Astrocyte (in vitro differentiated cells and primary cell): ENCODE measurements at regions not wholly inside any gene's neighbourhood (a gene's known extent, or its start where the extent isn't known, plus 50 kb on each side); places are given as distances from the start of the nearest gene placed in this dataset.

ENCODE experiments used
- DNase-seq: peaks from one replicate; pipeline ENCODE4 v3.0.0-alpha.2; 2010; ENCODE audit warnings: low read depth
- FAIRE-seq: peaks from 2 replicates; lab custom pipeline; 2011; peaks lifted over from hg19 to GRCh38; lab: Jason Lieb, UNC
- H2AFZ ChIP-seq: 2 replicates; pipeline ENCODE4 v1.6.0; 2012; ENCODE audit warnings: low read depth, low read length, inconsistent platforms
- H3K27ac ChIP-seq: 2 replicates; pipeline ENCODE4 v1.5.1; 2011; ENCODE audit warnings: low read depth, low read length, inconsistent platforms
- H3K27me3 ChIP-seq: 2 replicates; pipeline ENCODE4 v1.6.0; 2011; ENCODE audit warnings: low read length, inconsistent platforms; ENCODE audit not compliant: insufficient read depth
- H3K36me3 ChIP-seq: 2 replicates; pipeline ENCODE4 v1.5.1; 2011; ENCODE audit warnings: low read length, inconsistent platforms; ENCODE audit not compliant: insufficient read depth
- H3K4me1 ChIP-seq: 2 replicates; pipeline ENCODE4 v1.5.1; 2011; ENCODE audit warnings: low read length, inconsistent platforms; ENCODE audit not compliant: insufficient read depth
- H3K4me2 ChIP-seq: 2 replicates; pipeline ENCODE4 v1.6.0; 2012; ENCODE audit warnings: low read length, inconsistent platforms
- H3K4me3 ChIP-seq: 2 replicates; pipeline ENCODE4 v1.5.1; 2011; ENCODE audit warnings: low read depth, mild to moderate bottlenecking, low read length, inconsistent platforms; ENCODE audit not compliant: insufficient read depth
- H3K79me2 ChIP-seq: 2 replicates; pipeline ENCODE4 v1.6.0; 2012; ENCODE audit warnings: mild to moderate bottlenecking, low read length, inconsistent platforms; ENCODE audit not compliant: insufficient read depth
- H3K9ac ChIP-seq: 2 replicates; pipeline ENCODE4 v1.6.0; 2012; ENCODE audit warnings: mild to moderate bottlenecking, low read length, inconsistent platforms
- H3K9me3 ChIP-seq: 2 replicates; pipeline ENCODE4 v1.5.1; 2012; ENCODE audit warnings: low read depth, mild to moderate bottlenecking, low read length, inconsistent platforms; ENCODE audit not compliant: insufficient read depth
- H4K20me1 ChIP-seq: 2 replicates; pipeline ENCODE4 v1.6.0; 2012; ENCODE audit warnings: low read length, inconsistent platforms; ENCODE audit not compliant: insufficient read depth
- H3K27ac Mint-ChIP-seq: one replicate; pipeline ENCODE4 v1.8.0; 2021; ENCODE audit warnings: mild to moderate bottlenecking, mixed read lengths; ENCODE audit not compliant: unreplicated experiment
- H3K27me3 Mint-ChIP-seq: one replicate; pipeline ENCODE4 v1.8.0; 2021; ENCODE audit warnings: low read depth, mixed read lengths; ENCODE audit not compliant: unreplicated experiment
- H3K36me3 Mint-ChIP-seq: one replicate; pipeline ENCODE4 v1.8.0; 2021; ENCODE audit warnings: low read depth, mixed read lengths; ENCODE audit not compliant: unreplicated experiment
- H3K4me1 Mint-ChIP-seq: one replicate; pipeline ENCODE4 v1.8.0; 2021; ENCODE audit warnings: low read depth, mixed read lengths; ENCODE audit not compliant: unreplicated experiment
- H3K4me3 Mint-ChIP-seq: one replicate; pipeline ENCODE4 v1.8.0; 2021; ENCODE audit warnings: mild to moderate bottlenecking, moderate library complexity, mixed read lengths; ENCODE audit not compliant: unreplicated experiment
- H3K9me3 Mint-ChIP-seq: one replicate; pipeline ENCODE4 v1.8.0; 2021; ENCODE audit warnings: mild to moderate bottlenecking, mixed read lengths; ENCODE audit not compliant: unreplicated experiment
- CTCF ChIP-seq: IDR thresholded peaks from 2 replicates; pipeline ENCODE4 v1.5.1; 2011; ENCODE audit warnings: low read depth, mild to moderate bottlenecking, inconsistent platforms, low read length, moderate library complexity; ENCODE audit not compliant: insufficient read depth
- EZH2 ChIP-seq: IDR thresholded peaks from 2 replicates; pipeline ENCODE4 v1.6.1; 2012; ENCODE audit warnings: mild to moderate bottlenecking, low read length, inconsistent platforms; ENCODE audit not compliant: insufficient read depth

DNA sequence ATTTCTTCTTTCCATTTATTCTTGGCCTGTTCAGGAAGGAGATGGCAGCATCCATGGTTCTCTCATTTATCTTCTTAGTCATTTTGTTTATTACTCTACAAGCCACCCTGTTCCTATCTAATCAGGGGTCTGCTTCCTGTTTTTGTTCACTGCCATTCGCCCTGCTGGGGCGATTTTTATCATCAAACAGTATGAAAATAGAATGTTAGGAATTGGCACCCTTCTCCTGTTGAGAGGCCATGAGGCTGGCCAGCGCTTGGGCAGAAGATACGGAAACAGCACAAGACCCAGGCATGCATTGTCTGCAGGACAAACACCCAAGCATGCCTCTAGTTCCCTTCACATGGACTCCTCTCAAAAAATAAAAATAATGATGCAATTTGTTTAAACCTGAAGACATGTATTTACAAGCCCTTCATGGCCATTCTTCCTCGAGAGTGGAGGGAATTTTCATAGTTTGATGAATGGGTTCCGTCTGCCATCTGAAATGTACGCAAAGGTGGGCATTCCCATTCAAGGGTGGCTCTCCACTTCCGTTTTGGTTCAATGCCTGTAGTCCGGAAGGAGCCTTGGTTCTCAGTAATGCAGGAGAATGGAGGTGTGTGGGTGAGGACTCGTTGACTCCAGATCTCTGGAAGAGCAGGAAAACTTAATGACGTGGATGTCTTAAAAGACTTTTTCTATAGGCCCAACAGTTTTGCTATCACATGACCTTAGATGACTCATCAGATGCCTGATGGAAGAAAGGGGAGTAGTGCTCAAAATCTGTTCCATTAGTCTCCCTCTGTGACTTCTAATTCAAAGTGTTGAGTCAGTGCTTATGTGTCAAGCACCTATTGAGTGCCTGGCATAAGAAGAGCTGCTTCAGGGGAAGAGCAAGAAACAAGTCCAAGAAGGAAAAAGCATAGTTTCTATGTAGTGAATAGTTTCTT lies 252.4 kb upstream of the TBX3 start:
- Mint-ChIP-seq H3K4me1 (peaks cover 23% of the 10 kb centered on the region), H3K27ac (peak overlapping the region; percentile 0), H3K36me3 (no peaks in the 10 kb centered on the region), H3K9me3 (peaks cover 3% of the 10 kb centered on the region), H3K27me3 (no peaks in the 10 kb centered on the region), H3K4me3 (no peak overlapping the region)
- Histone ChIP-seq H3K27me3 (no peaks in the 10 kb centered on the region), H3K79me2 (no peaks in the 10 kb centered on the region), H3K9ac (no peak overlapping the region), H2AFZ (peak overlapping the region; percentile 3), H3K36me3 (no peaks in the 10 kb centered on the region), H3K27ac (no peak overlapping the region), H3K4me1 (peaks cover 19% of the 10 kb centered on the region), H3K9me3 (no peaks in the 10 kb centered on the region), H3K4me3 (no peak overlapping the region), H3K4me2 (no peak overlapping the region), H4K20me1 (no peaks in the 10 kb centered on the region)
- FAIRE-seq, result no peak
- TF ChIP-seq EZH2, result no peak
- TF ChIP-seq CTCF, result no peak
- peak; percentile 77 for DNase-seq

DNA sequence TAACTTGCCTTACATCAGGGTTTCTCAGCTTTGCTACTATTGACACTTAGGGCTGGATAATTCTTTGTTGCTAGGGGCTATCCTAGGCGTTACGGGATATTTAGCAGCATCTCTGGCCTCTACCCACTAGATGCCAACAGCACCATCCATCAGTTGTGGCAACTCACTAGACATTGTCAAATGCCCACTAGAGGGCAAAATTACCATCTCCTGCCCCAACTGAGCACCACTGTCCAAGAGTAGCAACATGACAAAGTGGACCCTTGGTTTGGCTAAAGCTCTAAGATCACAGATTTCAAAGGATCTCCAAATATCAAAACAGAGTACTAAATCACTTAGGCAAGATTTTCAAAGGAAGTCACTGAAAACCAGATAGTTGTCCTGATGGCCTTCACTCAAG lies 251.7 kb upstream of the TBX3 start:
- peaks cover 23% of the 10 kb centered on the region for H3K4me1 Mint-ChIP-seq
- peaks cover 19% of the 10 kb centered on the region for H3K4me1 ChIP-seq
- no peak overlapping the region for H2AFZ ChIP-seq
- H3K9ac ChIP-seq, result no peak overlapping the region
- no peaks in the 10 kb centered on the region for H3K27me3 Mint-ChIP-seq
- H3K79me2 ChIP-seq, result no peaks in the 10 kb centered on the region
- FAIRE-seq (no peak), DNase-seq (no peak)
- H3K36me3 Mint-ChIP-seq, result peaks cover under 1% of the 10 kb centered on the region
- no peak overlapping the region for H3K4me3 Mint-ChIP-seq
- H3K9me3 Mint-ChIP-seq, result peaks cover 7% of the 10 kb centered on the region
- TF ChIP-seq CTCF, result no peak
- TF ChIP-seq EZH2, result no peak
- no peaks in the 10 kb centered on the region for H3K9me3 ChIP-seq
- no peaks in the 10 kb centered on the region for H4K20me1 ChIP-seq
- H3K36me3 ChIP-seq, result no peaks in the 10 kb centered on the region
- H3K4me2 ChIP-seq, result no peak overlapping the region
- H3K27ac Mint-ChIP-seq, result peak overlapping the region; percentile 34
- no peaks in the 10 kb centered on the region for H3K27me3 ChIP-seq
- H3K27ac ChIP-seq, result no peak overlapping the region
- H3K4me3 ChIP-seq, result no peak overlapping the region
